ENCODE measurements at regions not wholly inside any gene's neighbourhood (a gene's known extent, or its start where the extent isn't known, plus 50 kb on each side); places are given as distances from the start of the nearest gene placed in this dataset.

DNA sequence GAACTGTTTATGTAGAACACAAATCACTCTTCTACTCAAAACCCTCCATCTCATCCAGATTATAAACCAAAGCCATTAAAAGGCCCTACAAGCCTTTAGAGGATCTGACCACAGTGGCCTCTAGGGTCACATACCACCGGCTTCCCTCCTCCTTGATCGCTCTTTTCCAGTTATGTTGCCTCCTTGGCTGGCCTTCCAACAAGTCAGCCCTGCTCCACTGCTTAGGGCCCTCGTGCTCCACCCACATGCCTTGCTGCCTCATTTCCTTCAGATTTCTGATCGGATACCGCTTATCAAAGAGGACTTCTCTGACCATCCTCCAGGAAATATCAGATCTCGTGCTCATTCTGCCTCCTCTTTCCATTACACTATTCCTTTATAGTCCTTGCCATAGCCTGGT lies 139.4 kb upstream of the RAI14 start:
- Histone ChIP-seq H3K27ac (no peak overlapping the region), H3K4me1 (no peaks in the 10 kb centered on the region), H3K4me3 (no peak overlapping the region), H3K27me3 (ENCODE audit: low read depth) (no peaks in the 10 kb centered on the region), H3K9me3 (no peaks in the 10 kb centered on the region), H3K36me3 (no peaks in the 10 kb centered on the region)
- intact Hi-C loops (cut with DNase I) = no loop called here
- ATAC-seq (no peak), DNase-seq (no peak)
- TF ChIP-seq, protein P1, sequence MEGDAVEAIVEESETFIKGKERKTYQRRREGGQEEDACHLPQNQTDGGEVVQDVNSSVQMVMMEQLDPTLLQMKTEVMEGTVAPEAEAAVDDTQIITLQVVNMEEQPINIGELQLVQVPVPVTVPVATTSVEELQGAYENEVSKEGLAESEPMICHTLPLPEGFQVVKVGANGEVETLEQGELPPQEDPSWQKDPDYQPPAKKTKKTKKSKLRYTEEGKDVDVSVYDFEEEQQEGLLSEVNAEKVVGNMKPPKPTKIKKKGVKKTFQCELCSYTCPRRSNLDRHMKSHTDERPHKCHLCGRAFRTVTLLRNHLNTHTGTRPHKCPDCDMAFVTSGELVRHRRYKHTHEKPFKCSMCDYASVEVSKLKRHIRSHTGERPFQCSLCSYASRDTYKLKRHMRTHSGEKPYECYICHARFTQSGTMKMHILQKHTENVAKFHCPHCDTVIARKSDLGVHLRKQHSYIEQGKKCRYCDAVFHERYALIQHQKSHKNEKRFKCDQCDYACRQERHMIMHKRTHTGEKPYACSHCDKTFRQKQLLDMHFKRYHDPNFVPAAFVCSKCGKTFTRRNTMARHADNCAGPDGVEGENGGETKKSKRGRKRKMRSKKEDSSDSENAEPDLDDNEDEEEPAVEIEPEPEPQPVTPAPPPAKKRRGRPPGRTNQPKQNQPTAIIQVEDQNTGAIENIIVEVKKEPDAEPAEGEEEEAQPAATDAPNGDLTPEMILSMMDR (IDR thresholded peaks at IDR 0.05) = no peak

DNA sequence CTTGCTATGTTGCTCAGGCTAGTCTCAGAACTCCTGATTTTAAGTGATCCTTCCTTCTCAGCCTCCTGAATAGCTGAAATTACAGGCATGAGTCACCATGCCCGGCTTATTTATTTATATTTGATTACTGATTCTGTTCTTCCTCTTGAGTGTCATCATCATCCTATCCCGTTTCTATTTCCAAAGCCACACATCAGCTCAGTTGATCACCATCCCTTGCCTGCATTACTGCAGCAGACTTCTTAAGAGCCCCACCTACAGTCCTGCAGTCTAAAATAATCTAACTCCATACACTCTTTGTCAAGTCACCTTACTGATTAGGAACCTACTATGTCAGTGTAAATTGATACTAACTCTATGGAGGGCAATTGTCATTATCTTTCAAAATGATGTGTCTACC lies 138.9 kb upstream of the RAI14 start:
- intact Hi-C loops (cut with DNase I) = no loop called here
- Histone ChIP-seq H3K4me3 (no peak overlapping the region), H3K9me3 (no peaks in the 10 kb centered on the region), H3K27me3 (ENCODE audit: low read depth) (no peaks in the 10 kb centered on the region), H3K36me3 (no peaks in the 10 kb centered on the region), H3K27ac (no peak overlapping the region), H3K4me1 (no peaks in the 10 kb centered on the region)
- TF ChIP-seq, protein P1 (IDR thresholded peaks at IDR 0.05) = no peak
- ATAC-seq (no peak), DNase-seq (no peak)

DNA sequence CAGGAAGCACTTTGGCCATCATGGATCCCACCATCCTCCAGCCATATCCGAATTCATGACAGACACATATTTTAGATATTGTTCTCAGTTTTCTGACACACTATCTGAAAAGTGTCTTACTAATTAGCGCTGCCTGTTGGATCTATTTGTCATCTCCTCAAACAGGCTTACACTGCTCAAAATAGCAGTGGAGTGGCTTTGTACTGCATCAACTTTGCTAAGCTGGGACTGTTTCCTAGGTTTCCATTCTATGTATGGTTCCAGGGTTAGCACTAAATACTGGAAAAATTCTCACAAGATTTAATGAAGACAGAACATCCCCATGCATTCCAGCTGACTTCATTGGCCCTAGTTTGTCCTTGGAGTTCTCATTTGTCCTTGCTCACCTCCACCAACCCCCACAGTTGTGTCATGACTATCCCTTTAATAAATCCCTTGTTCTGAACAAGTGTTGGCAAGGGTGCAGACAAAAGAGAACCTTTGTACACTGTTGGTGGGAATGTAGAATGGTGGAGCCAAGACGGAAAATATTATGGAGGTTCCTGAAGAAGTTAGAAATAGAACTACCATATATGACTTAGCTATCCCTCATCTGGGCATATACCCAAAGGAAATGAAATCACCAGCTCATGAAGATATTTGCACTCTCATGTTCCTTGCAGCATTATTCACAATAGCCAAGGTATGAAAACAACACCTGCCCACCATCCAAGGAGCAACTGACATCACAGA lies 136.5 kb upstream of the RAI14 start:
- no peaks in the 10 kb centered on the region for H3K36me3 ChIP-seq
- DNase-seq = no peak
- intact Hi-C loops (cut with DNase I) = no loop called here
- TF ChIP-seq, protein P1 (IDR thresholded peaks at IDR 0.05) = no peak
- no peak overlapping the region for H3K27ac ChIP-seq
- H3K9me3 ChIP-seq = no peaks in the 10 kb centered on the region
- no peak overlapping the region for H3K4me3 ChIP-seq
- ATAC-seq = no peak
- no peaks in the 10 kb centered on the region for H3K27me3 ChIP-seq (ENCODE audit: low read depth)
- no peaks in the 10 kb centered on the region for H3K4me1 ChIP-seq

DNA sequence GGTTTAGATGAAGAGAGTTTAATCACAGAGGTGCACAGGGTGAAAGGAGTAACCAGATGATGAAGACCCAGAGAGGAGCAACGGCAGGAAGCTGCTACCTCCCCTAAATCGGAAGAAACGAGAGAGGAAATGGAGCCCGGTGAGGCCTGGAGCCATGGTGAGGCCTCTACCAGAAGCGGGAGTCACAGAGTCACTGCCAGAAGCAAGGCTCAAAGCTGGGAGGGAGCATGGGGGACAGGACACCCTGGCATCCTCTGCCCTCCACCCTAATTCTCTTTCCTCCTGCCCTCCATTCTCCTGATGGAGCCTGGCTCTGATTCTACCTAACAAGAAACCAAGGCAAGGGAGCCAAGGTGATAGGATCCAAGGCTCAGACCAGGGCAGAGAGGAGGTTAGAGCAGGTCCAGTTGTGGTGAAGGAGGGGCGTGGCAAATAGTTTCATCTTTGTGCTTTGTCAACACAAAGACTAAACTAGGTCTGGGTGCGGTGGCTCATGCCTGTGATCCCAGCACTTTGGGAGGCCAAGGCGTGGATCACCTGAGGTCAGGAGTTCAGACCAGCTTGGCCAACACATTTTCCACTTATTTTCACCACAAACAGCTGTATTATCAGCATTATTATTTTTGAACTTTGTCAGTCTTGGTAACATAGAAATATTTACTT lies 134.4 kb upstream of the RAI14 start:
- Histone ChIP-seq H3K4me3 (no peak overlapping the region), H3K36me3 (no peaks in the 10 kb centered on the region), H3K27me3 (ENCODE audit: low read depth) (no peaks in the 10 kb centered on the region), H3K4me1 (no peaks in the 10 kb centered on the region), H3K9me3 (no peaks in the 10 kb centered on the region), H3K27ac (no peak overlapping the region)
- ATAC-seq = peak; percentile 64 to 67
- DNase-seq = no peak
- intact Hi-C loops (cut with DNase I) = no loop called here
- TF ChIP-seq, protein P1 (IDR thresholded peaks at IDR 0.05) = no peak

DNA sequence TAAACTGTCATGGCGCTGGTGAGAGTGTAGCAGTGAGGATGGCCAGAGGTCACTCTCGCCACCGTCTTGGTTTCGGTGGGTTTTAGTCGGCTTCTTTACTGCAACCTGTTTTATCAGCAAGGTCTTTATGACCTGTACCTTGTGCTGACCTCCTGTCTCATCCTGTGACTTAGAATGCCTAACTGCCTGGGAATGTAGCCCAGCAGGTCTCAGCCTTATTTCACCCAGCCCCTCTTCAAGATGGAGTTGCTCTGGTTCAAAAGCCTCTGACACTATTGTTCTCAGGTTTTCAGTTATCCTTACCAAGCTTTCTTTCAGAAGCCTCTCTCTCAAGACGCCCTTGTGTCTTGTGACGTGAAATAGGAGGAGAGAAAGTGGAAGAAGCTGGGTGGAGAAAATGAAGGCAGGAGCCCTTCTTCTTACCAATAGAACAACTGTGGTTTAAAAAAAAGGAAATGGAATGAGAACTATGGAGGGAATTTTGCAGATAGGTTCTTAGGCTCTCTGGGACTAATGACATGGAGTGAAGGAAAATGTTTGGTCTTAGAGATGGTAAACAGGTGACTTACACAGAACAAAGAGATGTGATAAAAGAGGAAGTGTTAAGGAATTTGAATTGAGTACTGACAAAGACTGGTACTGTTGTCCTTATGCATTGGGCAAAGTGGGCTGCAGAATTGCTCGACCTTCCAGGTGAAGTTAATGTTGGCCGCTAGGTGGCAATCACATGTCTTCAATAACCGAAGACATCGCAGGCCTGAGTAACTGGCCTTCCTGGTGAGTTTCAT lies 133.3 kb upstream of the RAI14 start:
- DNase-seq (peak; percentile 60), ATAC-seq (peak; percentile 81 to 91)
- Histone ChIP-seq H3K4me3 (no peak overlapping the region), H3K27ac (peak overlapping the region; percentile 20), H3K36me3 (no peaks in the 10 kb centered on the region), H3K4me1 (no peaks in the 10 kb centered on the region), H3K9me3 (no peaks in the 10 kb centered on the region), H3K27me3 (ENCODE audit: low read depth) (no peaks in the 10 kb centered on the region)
- intact Hi-C loops (cut with DNase I) = no loop called here
- TF ChIP-seq, protein P1 (IDR thresholded peaks at IDR 0.05) = peak; percentile 76
